ENCODE measurements at regions not wholly inside any gene's neighbourhood (a gene's known extent, or its start where the extent isn't known, plus 50 kb on each side); places are given as distances from the start of the nearest gene placed in this dataset.

GRCh38 chr20:58138395-58138794 lies 90.1 kb downstream of the ANKRD60 start:
- no peak for DNase-seq

- DNase-seq: no peak
These were observed 90.7 kb downstream of the ANKRD60 start for GRCh38 chr20:58137651-58138265.

- no peak for DNase-seq
These were observed 91.2 kb downstream of the ANKRD60 start for GRCh38 chr20:58137236-58137635.

GRCh38 chr20:58136149-58136484 lies 92.3 kb downstream of the ANKRD60 start:
- no peak for DNase-seq

- peak; percentile 67 for DNase-seq
These were observed 92.9 kb downstream of the ANKRD60 start for GRCh38 chr20:58135441-58136148.

- peak; percentile 62 for DNase-seq
These were observed 95.2 kb downstream of the ANKRD60 start for GRCh38 chr20:58133020-58133808.

GRCh38 chr20:58131551-58132142 lies 96.8 kb downstream of the ANKRD60 start:
- DNase-seq: no peak

- DNase-seq: peak; percentile 65
These were observed 97.3 kb downstream of the ANKRD60 start for GRCh38 chr20:58131151-58131550.

- DNase-seq: no peak
These were observed 97.9 kb downstream of the ANKRD60 start for GRCh38 chr20:58130581-58130980.

GRCh38 chr20:58130156-58130555 lies 98.3 kb downstream of the ANKRD60 start:
- no peak for DNase-seq

- DNase-seq: peak; percentile 70
These were observed 98.7 kb downstream of the ANKRD60 start for GRCh38 chr20:58129721-58130151.

- peak; percentile 15 for DNase-seq
These were observed 99.5 kb downstream of the ANKRD60 start for GRCh38 chr20:58128635-58129625.

- peak; percentile 59 for DNase-seq
These were observed 100.7 kb downstream of the ANKRD60 start for GRCh38 chr20:58127701-58128111.

GRCh38 chr20:58125726-58126125 lies 102.7 kb downstream of the ANKRD60 start:
- no peak for DNase-seq

- DNase-seq: no peak
These were observed 110.5 kb downstream of the ANKRD60 start for GRCh38 chr20:58117944-58118343.

GRCh38 chr20:58116505-58116904 lies 111.9 kb downstream of the ANKRD60 start:
- DNase-seq: no peak

GRCh38 chr20:58113716-58114115 lies 114.7 kb downstream of the ANKRD60 start:
- peak; percentile 49 for DNase-seq

GRCh38 chr20:58112017-58112781 lies 116.3 kb downstream of the ANKRD60 start:
- DNase-seq: no peak

- no peak for DNase-seq
These were observed 117.0 kb downstream of the ANKRD60 start for GRCh38 chr20:58111310-58112016.

GRCh38 chr20:58109918-58110635 lies 118.4 kb downstream of the ANKRD60 start:
- DNase-seq: peak; percentile 9
